ENCODE measurements at regions not wholly inside any gene's neighbourhood (a gene's known extent, or its start where the extent isn't known, plus 50 kb on each side); places are given as distances from the start of the nearest gene placed in this dataset.

GRCh38 chr9:75431375-75431774 lies 343.1 kb downstream of the OSTF1 start:
- dilution Hi-C loops (cut with MboI; ENCODE audit: extremely low pct_ligation_motif_present, low sequenced_read_pairs) = no loop called here
- CTCF ChIA-PET = no interaction called here
- TF ChIP-seq EZH2 (IDR thresholded peaks at IDR 0.05; ENCODE audit: borderline replicate concordance, low read depth, low read length, severe bottlenecking) (no peak), MAX (IDR thresholded peaks at IDR 0.05; ENCODE audit: insufficient read depth, insufficient read length) (no peak), POLR2AphosphoS5 (IDR thresholded peaks at IDR 0.05; ENCODE audit: insufficient read depth, low read depth, low read length) (no peak), MYC (IDR thresholded peaks at IDR 0.05; ENCODE audit: low read depth, low read length) (no peak), GATA2 (IDR thresholded peaks at IDR 0.05; ENCODE audit: insufficient read depth, insufficient read length, low read depth, low read length) (no peak), JUN (IDR thresholded peaks at IDR 0.05; ENCODE audit: borderline replicate concordance, insufficient read depth, insufficient read length, low read depth) (no peak), POLR2A (IDR thresholded peaks at IDR 0.05; ENCODE audit: low read depth, low read length) (no peak), FOS (IDR thresholded peaks at IDR 0.05; ENCODE audit: borderline replicate concordance, insufficient read depth, low read length) (no peak)
- TF ChIP-seq, protein P1, sequence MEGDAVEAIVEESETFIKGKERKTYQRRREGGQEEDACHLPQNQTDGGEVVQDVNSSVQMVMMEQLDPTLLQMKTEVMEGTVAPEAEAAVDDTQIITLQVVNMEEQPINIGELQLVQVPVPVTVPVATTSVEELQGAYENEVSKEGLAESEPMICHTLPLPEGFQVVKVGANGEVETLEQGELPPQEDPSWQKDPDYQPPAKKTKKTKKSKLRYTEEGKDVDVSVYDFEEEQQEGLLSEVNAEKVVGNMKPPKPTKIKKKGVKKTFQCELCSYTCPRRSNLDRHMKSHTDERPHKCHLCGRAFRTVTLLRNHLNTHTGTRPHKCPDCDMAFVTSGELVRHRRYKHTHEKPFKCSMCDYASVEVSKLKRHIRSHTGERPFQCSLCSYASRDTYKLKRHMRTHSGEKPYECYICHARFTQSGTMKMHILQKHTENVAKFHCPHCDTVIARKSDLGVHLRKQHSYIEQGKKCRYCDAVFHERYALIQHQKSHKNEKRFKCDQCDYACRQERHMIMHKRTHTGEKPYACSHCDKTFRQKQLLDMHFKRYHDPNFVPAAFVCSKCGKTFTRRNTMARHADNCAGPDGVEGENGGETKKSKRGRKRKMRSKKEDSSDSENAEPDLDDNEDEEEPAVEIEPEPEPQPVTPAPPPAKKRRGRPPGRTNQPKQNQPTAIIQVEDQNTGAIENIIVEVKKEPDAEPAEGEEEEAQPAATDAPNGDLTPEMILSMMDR (IDR thresholded peaks at IDR 0.05; ENCODE audit: extremely low read depth in 1 of 2, insufficient read depth in 1 of 2, low read depth in 1 of 2, low read length in 2 of 2) = no peak
- no peaks in the 10 kb centered on the region for H3K4me1 ChIP-seq (ENCODE audit: control insufficient read depth, extremely low read depth, insufficient read depth, low read length)
- POLR2A ChIA-PET = no interaction called here
- DNase-seq (ENCODE audit: low read depth, low spot score) (no peak), FAIRE-seq (no peak)
- no peak overlapping the region for H3K4me3 ChIP-seq (replicated peaks in 1 of 3; ENCODE audit: insufficient read depth in 1 of 3, low read depth in 1 of 3, low read length in 3 of 3)
- no peak overlapping the region for H3K9ac ChIP-seq (replicated peaks; ENCODE audit: extremely low read depth, insufficient read depth, low read length)
- H3K27me3 ChIP-seq (ENCODE audit: control insufficient read depth in 2 of 2, insufficient read depth in 2 of 2, low read length in 2 of 2) = no peaks in the 10 kb centered on the region
- H2AFZ ChIP-seq (ENCODE audit: low read depth, low read length) = no peak overlapping the region
- H3K36me3 ChIP-seq (ENCODE audit: control insufficient read depth in 2 of 2, extremely low read depth in 1 of 2, insufficient read depth in 2 of 2, low read length in 2 of 2) = no peaks in the 10 kb centered on the region
- H3K9me1 ChIP-seq (replicated peaks; ENCODE audit: control insufficient read depth, extremely low read depth, insufficient read depth, low read length) = no peaks in the 10 kb centered on the region
- H4K20me1 ChIP-seq (replicated peaks; ENCODE audit: control insufficient read depth, extremely low read depth, insufficient read depth, low read length) = no peaks in the 10 kb centered on the region
- no peak overlapping the region for H3K27ac ChIP-seq (ENCODE audit: insufficient read depth, low read depth, low read length)
- no TSS peak for BruUV-seq (replicated peaks)
- H3K9me3 ChIP-seq (replicated peaks; ENCODE audit: control insufficient read depth, insufficient read depth, low read length) = no peaks in the 10 kb centered on the region
- no peak overlapping the region for H3K4me2 ChIP-seq (ENCODE audit: insufficient read depth, low read length)
- intact Hi-C loops (cut with micrococcal nuclease) = no loop called here
- H3K79me2 ChIP-seq (ENCODE audit: control insufficient read depth, insufficient read depth, low read length) = no peaks in the 10 kb centered on the region
